Spinal cord (tissue), 9 donors: ENCODE measurements at regions not wholly inside any gene's neighbourhood (a gene's known extent, or its start where the extent isn't known, plus 50 kb on each side); places are given as distances from the start of the nearest gene placed in this dataset.
"Not testable (repeated sequence)": the region's sequence is repeated elsewhere in the genome, so short reads cannot be mapped to it uniquely, and the experiment has no call there.

ENCODE experiments used
- DNase-seq, 6 donors: peaks; one replicate each; pipeline versions ENCODE4 v3.0.0 to v3.0.0-alpha.2; 2013 to 2015; ENCODE audit warnings: low spot score in 6 of 6, low read depth in 4 of 6
- H3K27ac ChIP-seq: one replicate; pipeline ENCODE4 v1.5.1; 2013; ENCODE audit warnings: low read depth, low read length, control low read depth
- H3K27me3 ChIP-seq: one replicate; pipeline ENCODE4 v1.6.1; 2013; ENCODE audit warnings: low read length; ENCODE audit not compliant: control insufficient read depth, insufficient read depth
- H3K36me3 ChIP-seq: one replicate; pipeline ENCODE4 v1.6.1; 2013; ENCODE audit warnings: low read length; ENCODE audit not compliant: control insufficient read depth, insufficient read depth
- H3K4me1 ChIP-seq: one replicate; pipeline ENCODE4 v1.6.1; 2013; ENCODE audit warnings: low read length; ENCODE audit not compliant: control insufficient read depth, insufficient read depth
- H3K4me3 ChIP-seq: one replicate; pipeline ENCODE4 v1.5.1; 2013; ENCODE audit warnings: low read depth, low read length, control low read depth
- H3K9me3 ChIP-seq: one replicate; pipeline ENCODE4 v1.6.1; 2013; ENCODE audit warnings: low read length; ENCODE audit not compliant: control insufficient read depth, insufficient read depth
- WGBS: methylation state at CpG from one replicate; pipeline ENCODE4 v1.1.5; 2013; ENCODE audit warnings: missing lambda C conversion rate; ENCODE audit not compliant: insufficient coverage; 5-methylcytosine and 5-hydroxymethylcytosine counted together
- donor health status: healthy.

- Histone ChIP-seq H3K9me3 (no peaks in the 10 kb centered on the region), H3K36me3 (no peaks in the 10 kb centered on the region), H3K4me3 (no peak overlapping the region), H3K27ac (no peak overlapping the region), H3K4me1 (no peaks in the 10 kb centered on the region), H3K27me3 (no peaks in the 10 kb centered on the region)
- DNase-seq, result no peak
- 87% methylated on average over 6 of the region's 6 CpGs for WGBS
Observed at GRCh38 chr5:135095052-135095715, 61.2 kb upstream of the PITX1 start.

- Histone ChIP-seq H3K9me3 (no peaks in the 10 kb centered on the region), H3K4me1 (no peaks in the 10 kb centered on the region), H3K27me3 (no peaks in the 10 kb centered on the region), H3K27ac (no peak overlapping the region), H3K36me3 (no peaks in the 10 kb centered on the region), H3K4me3 (no peak overlapping the region)
- 90% methylated on average over 6 of the region's 6 CpGs for WGBS
- no peak for DNase-seq
Observed at GRCh38 chr5:135094339-135095051, 60.5 kb upstream of the PITX1 start.

GRCh38 chr5:135093483-135093882, 59.5 kb upstream of the PITX1 start:
- DNase-seq, H3K27ac ChIP-seq, H3K36me3 ChIP-seq, H3K4me3 ChIP-seq, H3K9me3 ChIP-seq, H3K27me3 ChIP-seq, H3K4me1 ChIP-seq: not testable (repeated sequence)
- 86% methylated on average over 1 of the region's 1 CpG for WGBS

GRCh38 chr5:135092476-135092875, 58.4 kb upstream of the PITX1 start:
- Histone ChIP-seq H3K27me3 (peaks cover 2% of the 10 kb centered on the region), H3K9me3 (no peaks in the 10 kb centered on the region), H3K36me3 (no peaks in the 10 kb centered on the region), H3K4me3 (no peak overlapping the region), H3K27ac (no peak overlapping the region), H3K4me1 (no peaks in the 10 kb centered on the region)
- no peak for DNase-seq
- 51% methylated on average over 8 of the region's 8 CpGs for WGBS

GRCh38 chr5:135091286-135091685, 57.3 kb upstream of the PITX1 start:
- H3K4me1 ChIP-seq, result no peaks in the 10 kb centered on the region
- H3K27me3 ChIP-seq, result peaks cover 2% of the 10 kb centered on the region
- no peak for DNase-seq
- no peaks in the 10 kb centered on the region for H3K9me3 ChIP-seq
- no peaks in the 10 kb centered on the region for H3K36me3 ChIP-seq
- WGBS, result 95% methylated on average over 2 of the region's 3 CpGs
- no peak overlapping the region for H3K27ac ChIP-seq
- no peak overlapping the region for H3K4me3 ChIP-seq

- H3K36me3 ChIP-seq, result no peaks in the 10 kb centered on the region
- DNase-seq, result no peak
- H3K4me1 ChIP-seq, result no peaks in the 10 kb centered on the region
- no peak overlapping the region for H3K27ac ChIP-seq
- no peak overlapping the region for H3K4me3 ChIP-seq
- no peaks in the 10 kb centered on the region for H3K9me3 ChIP-seq
- WGBS, result 92% methylated on average over 2 of the region's 3 CpGs
- H3K27me3 ChIP-seq, result peaks cover 2% of the 10 kb centered on the region
Observed at GRCh38 chr5:135089912-135090311, 55.9 kb upstream of the PITX1 start.

GRCh38 chr5:135088911-135089310, 54.9 kb upstream of the PITX1 start:
- no peaks in the 10 kb centered on the region for H3K4me1 ChIP-seq
- H3K27me3 ChIP-seq, result peaks cover 2% of the 10 kb centered on the region
- no peak overlapping the region for H3K4me3 ChIP-seq
- no peaks in the 10 kb centered on the region for H3K36me3 ChIP-seq
- no CpG with 5 or more reads among the region's 2 CpGs for WGBS
- H3K27ac ChIP-seq, result no peak overlapping the region
- DNase-seq, result peak in 1 of 6 donors; percentile 34
- H3K9me3 ChIP-seq, result no peaks in the 10 kb centered on the region

GRCh38 chr5:135087950-135088349, 53.9 kb upstream of the PITX1 start:
- H3K27me3 ChIP-seq, result peaks cover 2% of the 10 kb centered on the region
- H3K4me1 ChIP-seq, result no peaks in the 10 kb centered on the region
- no peak overlapping the region for H3K4me3 ChIP-seq
- WGBS, result 80% methylated on average over 1 of the region's 1 CpG
- no peak for DNase-seq
- H3K27ac ChIP-seq, result no peak overlapping the region
- no peaks in the 10 kb centered on the region for H3K36me3 ChIP-seq
- H3K9me3 ChIP-seq, result no peaks in the 10 kb centered on the region

- Histone ChIP-seq H3K27me3 (peaks cover 2% of the 10 kb centered on the region), H3K4me3 (no peak overlapping the region), H3K36me3 (no peaks in the 10 kb centered on the region), H3K27ac (no peak overlapping the region), H3K9me3 (peaks cover 3% of the 10 kb centered on the region), H3K4me1 (no peaks in the 10 kb centered on the region)
- 96% methylated on average over 16 of the region's 17 CpGs for WGBS
- DNase-seq, result no peak
Observed at GRCh38 chr5:135085936-135086725, 52.1 kb upstream of the PITX1 start.
